ENCODE measurements at regions not wholly inside any gene's neighbourhood (a gene's known extent, or its start where the extent isn't known, plus 50 kb on each side); places are given as distances from the start of the nearest gene placed in this dataset.

GRCh38 chr2:45195916-45196315 is 186.7 kb upstream of the SIX2 start:
- no peaks in the 10 kb centered on the region for H3K36me3 ChIP-seq (replicated peaks in 1 of 2; ENCODE audit: control insufficient read depth in 1 of 2, insufficient read depth in 2 of 2, low read length in 2 of 2)
- DNase-seq = no peak
- H3K36me3 Mint-ChIP-seq = no peaks in the 10 kb centered on the region
- H3K79me2 ChIP-seq (ENCODE audit: insufficient read depth, low read length) = no peaks in the 10 kb centered on the region
- peaks cover 4 to 12% (median 7%) of the 10 kb centered on the region in 3 donors for H3K27me3 Mint-ChIP-seq (ENCODE audit: low read depth in 3 of 3)
- H3K27me3 ChIP-seq (ENCODE audit: control insufficient read depth in 2 of 2, insufficient read depth in 2 of 2, low read length in 2 of 2) = peaks cover 0 to 2% of the 10 kb centered on the region in 2 donors
- H3K9me3 ChIP-seq (replicated peaks in 1 of 2; ENCODE audit: control insufficient read depth in 1 of 2, insufficient read depth in 1 of 2, low read length in 2 of 2) = peaks cover 1 to 13% of the 10 kb centered on the region in 2 donors
- H3K9me3 Mint-ChIP-seq = peaks cover 1 to 14% (median 7%) of the 10 kb centered on the region in 7 donors
- no peak overlapping the region for H3K4me3 ChIP-seq (replicated peaks in 1 of 3; ENCODE audit: low read depth in 2 of 3, low read length in 3 of 3)
- H4K20me1 ChIP-seq (ENCODE audit: insufficient read depth, low read length) = no peaks in the 10 kb centered on the region
- H3K4me1 Mint-ChIP-seq = no peaks in the 10 kb centered on the region
- H3K4me1 ChIP-seq (ENCODE audit: control insufficient read depth in 1 of 2, insufficient read depth in 2 of 2, low read length in 2 of 2) = no peaks in the 10 kb centered on the region
- H3K27ac ChIP-seq (ENCODE audit: low read depth in 1 of 2, low read length in 2 of 2) = no peak overlapping the region
- TF ChIP-seq, protein P1, sequence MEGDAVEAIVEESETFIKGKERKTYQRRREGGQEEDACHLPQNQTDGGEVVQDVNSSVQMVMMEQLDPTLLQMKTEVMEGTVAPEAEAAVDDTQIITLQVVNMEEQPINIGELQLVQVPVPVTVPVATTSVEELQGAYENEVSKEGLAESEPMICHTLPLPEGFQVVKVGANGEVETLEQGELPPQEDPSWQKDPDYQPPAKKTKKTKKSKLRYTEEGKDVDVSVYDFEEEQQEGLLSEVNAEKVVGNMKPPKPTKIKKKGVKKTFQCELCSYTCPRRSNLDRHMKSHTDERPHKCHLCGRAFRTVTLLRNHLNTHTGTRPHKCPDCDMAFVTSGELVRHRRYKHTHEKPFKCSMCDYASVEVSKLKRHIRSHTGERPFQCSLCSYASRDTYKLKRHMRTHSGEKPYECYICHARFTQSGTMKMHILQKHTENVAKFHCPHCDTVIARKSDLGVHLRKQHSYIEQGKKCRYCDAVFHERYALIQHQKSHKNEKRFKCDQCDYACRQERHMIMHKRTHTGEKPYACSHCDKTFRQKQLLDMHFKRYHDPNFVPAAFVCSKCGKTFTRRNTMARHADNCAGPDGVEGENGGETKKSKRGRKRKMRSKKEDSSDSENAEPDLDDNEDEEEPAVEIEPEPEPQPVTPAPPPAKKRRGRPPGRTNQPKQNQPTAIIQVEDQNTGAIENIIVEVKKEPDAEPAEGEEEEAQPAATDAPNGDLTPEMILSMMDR (IDR thresholded peaks at IDR 0.05) = no peak
- no peak overlapping the region for H3K4me2 ChIP-seq (replicated peaks; ENCODE audit: extremely low read depth, low read length, poor library complexity, severe bottlenecking)
- H3K27ac Mint-ChIP-seq = no peak overlapping the region
- no peak overlapping the region for H2AFZ ChIP-seq (ENCODE audit: insufficient read depth, low read depth, low read length, poor library complexity, severe bottlenecking)
- no peak overlapping the region for H3K4me3 Mint-ChIP-seq
- WGBS (ENCODE audit: insufficient coverage) = no CpG with 5 or more reads among the region's 2 CpGs
- no peak overlapping the region for H3K9ac ChIP-seq (ENCODE audit: insufficient read depth, low read length, poor library complexity, severe bottlenecking)
- intact Hi-C loops (cut with micrococcal nuclease) = no loop called here

DNA sequence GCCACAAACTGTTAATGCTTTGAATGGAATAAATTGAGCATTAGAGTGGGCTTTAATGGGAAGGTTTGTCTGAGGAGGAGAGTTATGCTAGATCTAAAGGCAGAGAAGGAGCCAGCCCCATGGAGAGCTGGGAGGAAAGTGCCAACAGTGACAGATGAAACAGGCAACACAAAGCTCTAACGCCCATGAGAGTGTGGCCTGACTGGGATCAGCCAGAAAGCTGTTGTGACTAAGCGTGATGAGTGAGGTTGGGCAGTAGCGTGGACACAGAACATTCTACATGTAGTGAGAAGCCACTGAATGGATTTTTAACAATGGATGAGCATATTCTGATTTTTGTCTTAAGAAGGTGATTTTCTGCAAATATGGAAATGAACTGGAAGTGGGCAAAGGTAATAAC is 185.3 kb upstream of the SIX2 start:
- H3K27me3 ChIP-seq (ENCODE audit: control insufficient read depth in 2 of 2, insufficient read depth in 2 of 2, low read length in 2 of 2) = peaks cover 0 to 2% of the 10 kb centered on the region in 2 donors
- H3K4me3 ChIP-seq (replicated peaks in 1 of 3; ENCODE audit: low read depth in 2 of 3, low read length in 3 of 3) = no peak overlapping the region
- Mint-ChIP-seq H3K36me3 (no peaks in the 10 kb centered on the region), H3K4me3 (no peak overlapping the region), H3K27ac (no peak overlapping the region), H3K4me1 (no peaks in the 10 kb centered on the region), H3K27me3 (ENCODE audit: low read depth in 3 of 3) (peaks cover 4 to 11% (median 7%) of the 10 kb centered on the region in 3 donors), H3K9me3 (peaks cover 1 to 9% (median 6%) of the 10 kb centered on the region in 7 donors)
- no peak overlapping the region for H3K27ac ChIP-seq (ENCODE audit: low read depth in 1 of 2, low read length in 2 of 2)
- no peak overlapping the region for H3K4me2 ChIP-seq (replicated peaks; ENCODE audit: extremely low read depth, low read length, poor library complexity, severe bottlenecking)
- DNase-seq = no peak
- H3K36me3 ChIP-seq (replicated peaks in 1 of 2; ENCODE audit: control insufficient read depth in 1 of 2, insufficient read depth in 2 of 2, low read length in 2 of 2) = no peaks in the 10 kb centered on the region
- WGBS (ENCODE audit: insufficient coverage) = 97% methylated on average over 3 of the region's 3 CpGs
- no peaks in the 10 kb centered on the region for H4K20me1 ChIP-seq (ENCODE audit: insufficient read depth, low read length)
- H2AFZ ChIP-seq (ENCODE audit: insufficient read depth, low read depth, low read length, poor library complexity, severe bottlenecking) = no peak overlapping the region
- TF ChIP-seq, protein P1 (IDR thresholded peaks at IDR 0.05) = no peak
- no peaks in the 10 kb centered on the region for H3K9me3 ChIP-seq (replicated peaks in 1 of 2; ENCODE audit: control insufficient read depth in 1 of 2, insufficient read depth in 1 of 2, low read length in 2 of 2)
- H3K9ac ChIP-seq (ENCODE audit: insufficient read depth, low read length, poor library complexity, severe bottlenecking) = no peak overlapping the region
- no peaks in the 10 kb centered on the region for H3K4me1 ChIP-seq (ENCODE audit: control insufficient read depth in 1 of 2, insufficient read depth in 2 of 2, low read length in 2 of 2)
- intact Hi-C loops (cut with micrococcal nuclease) = no loop called here
- H3K79me2 ChIP-seq (ENCODE audit: insufficient read depth, low read length) = no peaks in the 10 kb centered on the region

Measured in CD14-positive monocyte (primary cell).